IMR-90 (cell line): ENCODE measurements at regions not wholly inside any gene's neighbourhood (a gene's known extent, or its start where the extent isn't known, plus 50 kb on each side); places are given as distances from the start of the nearest gene placed in this dataset.

ENCODE experiments used
- ATAC-seq: fragments of 200-7000 bp; cut with Tn5 transposase; 2 replicates; pipeline ENCODE4 v1.9.1; 2020; ENCODE audit warnings: low read depth, mild to moderate bottlenecking, moderate library complexity
- BruUV-seq: library from RNA; stranded (reverse); fragments of 400-500 nt; replicated peaks from 2 replicates; lab custom pipeline; 2021; lab: Mats Ljungman, UMichigan
- CTCF ChIA-PET: fragments of 300-600 bp; formaldehyde crosslinking; extraction: SDS; loops from one replicate; lab custom pipeline; 2021; ENCODE audit warnings: antibody characterized with exemption; lab: Yijun Ruan, JAX
- POLR2A ChIA-PET: fragments of 300-600 bp; sonication (Branson Sonifier 250); formaldehyde crosslinking; loops from one replicate; lab custom pipeline; 2022; ENCODE audit warnings: antibody characterized with exemption; ENCODE audit not compliant: unreplicated experiment; lab: Charles Lee
- DNase-seq: peaks from one replicate; pipeline ENCODE4 v3.0.0; 2013
- H2AFZ ChIP-seq: replicated peaks from 2 replicates; pipeline ENCODE3; 2013; ENCODE audit warnings: low read length, mild to moderate bottlenecking; ENCODE audit not compliant: poor library complexity
- H2AK5ac ChIP-seq: 2 replicates; pipeline ENCODE4 v1.6.1; 2013; ENCODE audit warnings: low read depth, low read length, inconsistent platforms
- H2AK9ac ChIP-seq: replicated peaks from 2 replicates; pipeline ENCODE3; 2013; ENCODE audit warnings: mild to moderate bottlenecking, low read depth, low read length, moderate library complexity; ENCODE audit not compliant: poor library complexity
- H2BK120ac ChIP-seq: 2 replicates; pipeline ENCODE4 v1.6.1; 2013; ENCODE audit warnings: low read depth, low read length, inconsistent platforms
- H2BK15ac ChIP-seq: 3 replicates; pipeline ENCODE4 v1.6.1; 2013; ENCODE audit warnings: low read depth, low read length, inconsistent platforms
- H2BK20ac ChIP-seq: 2 replicates; pipeline ENCODE4 v1.6.1; 2013; ENCODE audit warnings: low read depth, mild to moderate bottlenecking, inconsistent platforms, low read length, moderate library complexity
- H2BK5ac ChIP-seq: 2 replicates; pipeline ENCODE4 v1.6.1; 2013; ENCODE audit warnings: mild to moderate bottlenecking, low read depth, low read length, inconsistent platforms; ENCODE audit not compliant: poor library complexity, severe bottlenecking
- H3K14ac ChIP-seq: replicated peaks from 2 replicates; pipeline ENCODE4 v1.6.1; 2013; ENCODE audit warnings: low read depth, low read length, inconsistent platforms
- H3K18ac ChIP-seq: 2 replicates; pipeline ENCODE4 v1.6.1; 2013; ENCODE audit warnings: low read depth, low read length, control low read depth
- H3K23ac ChIP-seq: 2 replicates; pipeline ENCODE4 v1.6.1; 2013; ENCODE audit warnings: low read depth, low read length, inconsistent platforms
- H3K27ac ChIP-seq: 2 replicates; pipeline ENCODE4 v1.5.1; 2013; ENCODE audit warnings: mild to moderate bottlenecking, control low read depth, low read length; ENCODE audit not compliant: insufficient read depth
- H3K27me3 ChIP-seq: 2 replicates; pipeline ENCODE4 v1.6.1; 2013; ENCODE audit warnings: low read length; ENCODE audit not compliant: control insufficient read depth, insufficient read depth
- H3K36me3 ChIP-seq: 2 replicates; pipeline ENCODE4 v1.6.1; 2013; ENCODE audit warnings: low read length, mixed read lengths; ENCODE audit not compliant: control insufficient read depth, insufficient read depth
- H3K4ac ChIP-seq: 2 replicates; pipeline ENCODE4 v1.6.1; 2013; ENCODE audit warnings: low read depth, low read length, inconsistent platforms
- H3K4me1 ChIP-seq: 2 replicates; pipeline ENCODE4 v1.6.1; 2013; ENCODE audit warnings: low read length, mixed read lengths; ENCODE audit not compliant: control insufficient read depth, insufficient read depth
- H3K4me2 ChIP-seq: 2 replicates; pipeline ENCODE4 v1.6.1; 2013; ENCODE audit warnings: low read depth, mild to moderate bottlenecking, control low read depth, low read length, moderate library complexity
- H3K4me3 ChIP-seq: 2 replicates; pipeline ENCODE4 v1.5.1; 2013; ENCODE audit warnings: low read depth, mild to moderate bottlenecking, control low read depth, low read length, moderate library complexity; ENCODE audit not compliant: insufficient read depth
- H3K56ac ChIP-seq: 2 replicates; pipeline ENCODE4 v1.6.1; 2013; ENCODE audit warnings: low read length, inconsistent platforms; ENCODE audit not compliant: insufficient read depth; ENCODE audit errors: extremely low read depth
- H3K79me1 ChIP-seq, 2 experiments: 2 replicates each; pipeline ENCODE4 v1.6.1; 2013; ENCODE audit warnings: low read length in 2 of 2, inconsistent platforms in 1 of 2, low read depth in 1 of 2
- H3K9ac ChIP-seq: 2 replicates; pipeline ENCODE4 v1.6.1; 2013; ENCODE audit warnings: low read depth, low read length, control low read depth
- H3K9me1 ChIP-seq: 2 replicates; pipeline ENCODE4 v1.6.1; 2013; ENCODE audit warnings: low read length, inconsistent platforms; ENCODE audit not compliant: insufficient read depth
- H3K9me3 ChIP-seq: 2 replicates; pipeline ENCODE4 v1.6.1; 2013; ENCODE audit warnings: low read length; ENCODE audit not compliant: control insufficient read depth, insufficient read depth
- H4K20me1 ChIP-seq: 2 replicates; pipeline ENCODE4 v1.6.1; 2013; ENCODE audit warnings: low read length, inconsistent platforms; ENCODE audit not compliant: insufficient read depth
- H4K5ac ChIP-seq: 2 replicates; pipeline ENCODE4 v1.6.1; 2013; ENCODE audit warnings: mild to moderate bottlenecking, low read depth, low read length, control low read depth
- H4K8ac ChIP-seq, 2 experiments: 2 replicates each; pipeline ENCODE4 v1.6.1; 2013; ENCODE audit warnings: low read depth in 2 of 2, low read length in 2 of 2, control low read depth in 1 of 2, inconsistent platforms in 1 of 2
- H4K91ac ChIP-seq: 2 replicates; pipeline ENCODE4 v1.6.1; 2013; ENCODE audit warnings: low read depth, low read length, inconsistent platforms; ENCODE audit not compliant: insufficient read depth
- CTCF ChIP-seq: conservative IDR thresholded peaks from 2 replicates; pipeline ENCODE4 v1.5.1; 2012; ENCODE audit warnings: mild to moderate bottlenecking, low read depth, low read length, improper control_type of control experiment
- MXI1 ChIP-seq: IDR thresholded peaks from 2 replicates; pipeline ENCODE4 v1.6.1; 2012; ENCODE audit warnings: low read depth, mild to moderate bottlenecking, low read length, moderate library complexity, borderline replicate concordance
- NFE2L2 ChIP-seq: fragments of 150-350 bp; IDR thresholded peaks from 2 replicates; pipeline ENCODE4 v1.6.1; 2016; ENCODE audit warnings: low read depth, mild to moderate bottlenecking, low read length
- RFX5 ChIP-seq: IDR thresholded peaks from 2 replicates; pipeline ENCODE4 v1.8.0; 2012; ENCODE audit warnings: low read depth, mild to moderate bottlenecking, low read length, moderate library complexity
- USF2 ChIP-seq: fragments of 150-350 bp; IDR thresholded peaks from 2 replicates; pipeline ENCODE4 v1.6.1; 2017; ENCODE audit warnings: mild to moderate bottlenecking, antibody characterized with exemption, low read length, low read depth
- WGBS, 2 experiments: methylation state at CpG; one replicate each; pipeline versions ENCODE4 v1.1.5 to v1.1.7; 2013; ENCODE audit warnings: missing lambda C conversion rate in 2 of 2; ENCODE audit not compliant: insufficient read length in 1 of 2; ENCODE audit errors: extremely low coverage in 2 of 2; 5-methylcytosine and 5-hydroxymethylcytosine counted together
- dilution Hi-C: fragments of 300-500 bp; cut with HindIII; formaldehyde crosslinking; loops from one replicate; pipeline ENCODE4 v1.14.3; 2018; ENCODE audit warnings: low sequenced_read_pairs; ENCODE audit not compliant: unreplicated experiment
- in situ Hi-C: fragments of 300-500 bp; cut with MboI; formaldehyde crosslinking; loops from 3 replicates; pipeline ENCODE4 v1.14.3; 2019; ENCODE audit warnings: low sequenced_read_pairs, inconsistent platforms, mixed read lengths
- intact Hi-C: fragments of 100-400 bp; cut with micrococcal nuclease; formaldehyde crosslinking; loops from 2 replicates; pipeline ENCODE4 v1.10.0; 2022

GRCh38 chr4:1562371-1562770, 121.7 kb downstream of the FAM53A start:
- Histone ChIP-seq H3K9me1 (no peaks in the 10 kb centered on the region), H4K5ac (no peak overlapping the region), H3K18ac (no peak overlapping the region), H3K56ac (no peak overlapping the region), H3K4me3 (no peak overlapping the region), H2BK120ac (no peak overlapping the region), H2BK20ac (no peak overlapping the region), H3K4ac (no peak overlapping the region), H2AK5ac (no peak overlapping the region), H3K4me2 (no peak overlapping the region), H2AK9ac (no peak overlapping the region), H3K23ac (no peak overlapping the region), H3K9ac (no peak overlapping the region), H3K9me3 (no peaks in the 10 kb centered on the region), H2BK15ac (no peak overlapping the region), H3K4me1 (no peaks in the 10 kb centered on the region), H4K8ac (no peak overlapping the region), H4K91ac (no peak overlapping the region), H3K14ac (no peak overlapping the region), H2AFZ (no peak overlapping the region), H3K36me3 (no peaks in the 10 kb centered on the region), H4K20me1 (no peaks in the 10 kb centered on the region), H3K27ac (no peak overlapping the region), H2BK5ac (no peak overlapping the region), H3K79me1 (no peaks in the 10 kb centered on the region), H3K27me3 (peaks cover 46% of the 10 kb centered on the region)
- CTCF ChIA-PET, result no interaction called here
- dilution Hi-C loops, result no loop called here
- no TSS peak for BruUV-seq
- TF ChIP-seq NFE2L2 (no peak), MXI1 (no peak), USF2 (no peak), CTCF (no peak), RFX5 (no peak)
- POLR2A ChIA-PET, result no interaction called here
- in situ Hi-C loops, result no loop called here
- ATAC-seq (no peak), DNase-seq (no peak)
- intact Hi-C loops, result no loop called here
- 74% methylated on average over 5 of the region's 19 CpGs; no CpG with 5 or more reads in 1 of the 2 experiments for WGBS, 2 experiments
